T1000 (cell line): ENCODE measurements at regions not wholly inside any gene's neighbourhood (a gene's known extent, or its start where the extent isn't known, plus 50 kb on each side); places are given as distances from the start of the nearest gene placed in this dataset.
"Not testable (repeated sequence)": the region's sequence is repeated elsewhere in the genome, so short reads cannot be mapped to it uniquely, and the experiment has no call there.

ENCODE experiments used
- DNase-seq: peaks from one replicate; lab custom pipeline; 2025; ENCODE audit warnings: mixed read lengths; lab: John Stamatoyannopoulos, UW

DNA sequence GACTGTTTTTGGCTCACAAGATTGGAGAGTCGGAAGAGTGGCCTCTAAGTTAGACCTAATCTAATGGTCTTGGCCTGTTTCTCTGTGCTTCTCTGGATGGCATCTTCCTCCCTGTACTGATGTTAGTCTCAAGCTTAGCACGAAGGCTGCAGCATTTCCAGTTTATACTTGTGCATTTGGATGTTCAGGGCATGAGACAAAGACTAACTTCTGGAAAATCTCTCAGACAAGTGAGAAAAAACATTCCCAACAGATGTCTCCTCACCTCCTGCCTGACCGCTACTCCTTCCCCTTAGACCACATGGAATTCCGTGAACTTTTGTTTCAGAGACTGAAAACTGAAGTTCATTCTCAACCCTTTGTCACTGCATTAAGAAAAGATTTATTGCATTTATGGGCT, 410.8 kb upstream of the MCTP2 start:
- DNase-seq = no peak

DNA sequence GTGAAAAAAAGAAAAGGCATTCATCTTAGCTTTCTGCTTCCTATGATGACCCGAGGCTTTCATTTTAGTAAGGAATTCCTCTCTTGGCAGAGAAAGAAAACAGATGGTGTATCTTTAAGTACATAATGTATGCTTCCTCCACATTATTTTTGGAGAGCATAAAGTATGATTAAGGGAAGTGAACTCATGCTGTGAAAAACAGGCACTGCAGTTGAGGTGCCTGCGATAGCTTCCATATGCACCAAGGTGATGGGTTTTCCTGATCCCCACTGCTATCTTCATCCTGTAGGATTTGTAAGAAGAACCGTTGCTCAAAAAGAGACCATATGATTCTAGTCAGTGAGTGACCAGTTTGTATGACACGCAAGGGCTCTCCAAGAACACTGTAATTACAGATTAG, 411.5 kb upstream of the MCTP2 start:
- DNase-seq = no peak

DNA sequence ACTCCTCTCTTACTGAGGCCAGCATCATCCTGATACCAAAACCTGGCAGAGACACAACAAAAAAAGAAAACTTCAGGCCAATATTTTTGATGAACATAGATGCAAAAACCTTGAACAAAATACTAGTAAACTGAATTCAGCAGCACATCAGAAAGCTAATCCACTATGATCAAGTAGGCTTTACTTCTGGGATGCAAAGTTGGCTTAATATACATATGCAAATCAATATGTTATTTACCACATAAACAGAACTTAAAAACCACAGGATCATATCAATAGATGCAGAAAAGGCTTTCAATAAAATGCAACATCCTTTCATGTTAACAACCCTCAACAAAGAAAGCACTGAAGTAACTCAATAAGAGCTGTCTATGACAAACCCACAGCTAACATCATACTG, 414.5 kb upstream of the MCTP2 start:
- DNase-seq = no peak

DNA sequence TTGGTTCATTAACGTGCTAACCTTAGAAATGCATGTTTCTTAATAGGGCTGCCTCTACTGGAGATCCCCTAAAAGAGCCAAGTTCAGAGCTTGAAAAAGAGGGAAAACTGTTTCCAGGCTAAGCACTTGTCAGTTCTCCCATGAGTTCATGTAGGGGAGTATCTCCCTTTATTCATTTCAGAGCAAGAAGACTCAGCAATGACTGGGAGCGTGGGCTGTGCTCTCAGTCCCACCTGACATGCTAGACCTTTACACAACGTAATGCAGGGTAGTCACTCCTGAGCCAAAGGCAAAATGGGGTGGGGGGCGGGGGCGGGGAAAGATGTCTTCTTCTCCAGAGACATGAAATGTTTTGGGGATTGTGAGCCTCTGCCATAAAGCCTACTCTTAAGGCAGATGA, 420.1 kb upstream of the MCTP2 start:
- no peak for DNase-seq

DNA sequence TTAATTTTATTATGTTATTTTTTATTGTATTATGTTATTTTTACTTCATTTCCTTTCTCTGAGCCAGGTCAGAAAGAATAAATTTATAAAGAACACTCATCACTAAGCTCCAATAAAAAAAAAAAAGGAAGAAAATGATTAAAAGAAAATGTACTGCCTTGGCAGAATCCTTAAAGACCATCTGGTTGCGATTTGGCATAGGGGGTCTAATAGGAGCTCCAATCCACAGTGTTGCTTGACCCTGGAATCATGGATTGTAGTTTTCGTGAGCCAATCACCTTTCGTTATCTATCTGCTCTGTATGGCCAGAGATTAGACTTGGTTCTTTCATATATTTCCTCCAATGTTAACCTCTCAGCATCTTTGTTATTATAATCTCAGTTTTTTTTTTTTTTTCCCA, 421.8 kb upstream of the MCTP2 start:
- DNase-seq = no peak

DNA sequence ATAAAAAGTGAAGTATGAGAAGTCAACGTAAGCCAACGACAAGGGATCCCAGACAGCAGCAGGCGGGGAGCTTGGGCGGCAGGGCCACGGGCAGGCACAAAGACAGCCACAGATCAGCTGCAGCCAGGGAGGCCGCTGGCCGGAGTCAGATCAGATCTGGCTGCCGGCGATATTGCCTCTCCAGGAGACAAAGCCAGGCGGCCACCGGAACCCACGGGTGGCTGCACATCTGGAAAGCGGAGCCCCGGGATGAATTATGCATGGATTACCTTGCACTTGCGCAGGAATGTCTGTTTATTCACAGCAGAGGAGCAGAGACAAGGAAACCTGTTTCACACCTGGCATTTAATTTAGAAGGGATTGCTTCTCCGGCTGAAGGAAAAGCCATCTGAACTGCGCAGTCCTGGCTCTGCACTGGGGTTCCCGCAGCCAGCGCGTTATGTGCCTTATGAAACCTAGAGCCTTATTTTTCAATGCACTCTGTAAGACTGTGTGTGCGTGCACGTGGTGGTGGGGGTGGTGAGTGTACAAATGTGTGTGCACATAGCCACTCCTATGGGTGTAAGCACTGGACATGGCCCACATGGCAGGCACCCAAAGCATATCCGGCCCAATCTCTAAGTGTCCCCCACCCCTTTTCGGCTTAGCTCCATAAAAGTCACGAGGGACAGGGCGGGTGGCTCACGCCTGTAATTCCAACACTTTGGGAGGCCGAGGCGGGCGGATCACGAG, 427.8 kb upstream of the MCTP2 start:
- DNase-seq = no peak

DNA sequence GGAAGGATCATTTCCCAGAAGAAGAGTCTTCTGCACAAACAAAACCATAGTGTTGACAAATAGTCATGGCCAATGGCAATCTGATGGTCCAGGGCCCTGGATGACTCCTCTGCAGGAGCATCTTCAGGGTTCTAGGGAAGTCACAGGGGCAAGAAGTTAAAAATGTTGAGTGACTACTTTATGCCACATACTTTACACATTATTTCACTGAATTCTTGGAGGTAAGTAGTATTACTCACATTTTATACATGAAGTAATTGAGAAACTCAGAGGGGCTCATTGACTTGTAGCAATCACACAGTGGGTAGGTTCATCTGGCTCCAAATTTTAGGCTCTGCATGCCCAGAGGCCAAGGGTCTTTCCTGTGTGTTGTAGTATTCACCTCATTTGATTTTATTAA, 430.2 kb upstream of the MCTP2 start:
- DNase-seq = no peak

DNA sequence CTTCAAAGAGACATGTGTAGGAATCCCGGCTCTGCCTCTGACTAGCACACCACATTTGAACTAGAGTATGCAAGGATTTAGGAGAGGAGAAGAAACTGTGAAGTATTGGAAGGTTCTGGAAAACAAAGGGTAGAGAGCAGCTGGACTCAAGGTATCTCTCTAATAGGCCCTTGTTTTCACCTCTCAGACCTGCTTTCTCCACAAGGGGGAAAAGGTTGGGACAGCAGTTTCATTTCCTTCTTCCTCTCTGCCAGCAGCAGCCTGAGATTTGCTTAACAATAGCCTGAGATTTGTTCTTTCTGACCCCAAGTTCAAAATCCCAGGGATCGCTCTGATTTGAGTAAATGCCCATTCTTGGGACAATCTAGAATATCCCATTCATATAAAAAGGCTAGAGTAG, 430.6 kb upstream of the MCTP2 start:
- no peak for DNase-seq

DNA sequence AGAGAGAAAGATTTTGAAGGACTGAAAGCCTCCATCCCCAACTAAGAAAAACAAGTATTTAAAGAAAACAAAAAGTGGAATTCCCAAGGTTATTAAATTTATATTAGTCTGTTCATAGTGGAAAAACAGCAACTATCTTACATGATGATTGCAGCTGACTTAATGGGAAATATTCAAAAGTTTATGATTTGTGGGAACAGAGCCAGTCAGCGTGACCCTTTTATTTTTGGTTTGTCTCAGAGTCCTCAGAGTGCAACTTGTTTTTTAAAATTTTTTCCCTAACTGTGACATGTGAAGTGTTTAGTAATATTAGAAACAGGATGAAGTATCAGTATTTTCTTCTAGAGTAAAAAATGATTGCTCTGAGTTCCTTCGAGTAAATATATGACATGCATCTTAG, 441.9 kb upstream of the MCTP2 start:
- DNase-seq = no peak

DNA sequence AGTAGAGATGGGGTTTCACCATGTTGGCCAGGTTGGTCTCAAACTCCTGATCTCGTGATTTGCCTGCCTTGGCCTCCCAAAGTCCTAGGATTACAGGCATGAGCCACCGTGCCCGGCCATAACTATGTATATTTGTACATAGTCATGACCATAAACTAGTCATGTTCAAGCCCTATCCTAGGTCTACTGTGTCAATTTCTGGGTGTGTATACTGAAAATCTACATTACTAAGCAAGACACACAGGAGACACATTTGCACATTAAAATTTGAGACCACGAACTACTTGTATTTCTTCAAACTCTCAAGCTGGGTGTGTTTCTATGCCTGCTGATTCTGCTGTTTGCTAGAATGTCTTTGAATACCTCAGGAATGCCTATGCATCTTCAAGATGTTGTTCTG, 451.3 kb upstream of the MCTP2 start:
- DNase-seq = no peak

DNA sequence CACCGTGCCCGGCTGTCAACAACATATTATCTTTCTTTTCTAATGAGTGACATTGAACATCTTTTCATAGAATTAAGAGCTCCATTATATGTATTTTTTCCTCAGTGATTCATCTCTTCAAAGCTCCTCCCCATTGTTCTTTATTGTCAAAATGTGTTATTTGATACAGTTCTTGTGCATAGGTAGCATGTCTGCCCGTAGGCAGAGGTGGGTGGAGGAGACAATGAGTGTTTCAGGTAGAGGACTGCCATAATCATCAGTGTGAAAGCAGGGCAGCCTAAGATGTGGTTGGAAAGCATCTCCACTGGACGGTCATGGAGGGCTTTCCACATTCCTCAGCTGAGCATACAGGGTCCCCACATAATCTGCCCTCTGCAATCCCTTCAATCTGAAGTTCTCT, 452.0 kb upstream of the MCTP2 start:
- DNase-seq = no peak

DNA sequence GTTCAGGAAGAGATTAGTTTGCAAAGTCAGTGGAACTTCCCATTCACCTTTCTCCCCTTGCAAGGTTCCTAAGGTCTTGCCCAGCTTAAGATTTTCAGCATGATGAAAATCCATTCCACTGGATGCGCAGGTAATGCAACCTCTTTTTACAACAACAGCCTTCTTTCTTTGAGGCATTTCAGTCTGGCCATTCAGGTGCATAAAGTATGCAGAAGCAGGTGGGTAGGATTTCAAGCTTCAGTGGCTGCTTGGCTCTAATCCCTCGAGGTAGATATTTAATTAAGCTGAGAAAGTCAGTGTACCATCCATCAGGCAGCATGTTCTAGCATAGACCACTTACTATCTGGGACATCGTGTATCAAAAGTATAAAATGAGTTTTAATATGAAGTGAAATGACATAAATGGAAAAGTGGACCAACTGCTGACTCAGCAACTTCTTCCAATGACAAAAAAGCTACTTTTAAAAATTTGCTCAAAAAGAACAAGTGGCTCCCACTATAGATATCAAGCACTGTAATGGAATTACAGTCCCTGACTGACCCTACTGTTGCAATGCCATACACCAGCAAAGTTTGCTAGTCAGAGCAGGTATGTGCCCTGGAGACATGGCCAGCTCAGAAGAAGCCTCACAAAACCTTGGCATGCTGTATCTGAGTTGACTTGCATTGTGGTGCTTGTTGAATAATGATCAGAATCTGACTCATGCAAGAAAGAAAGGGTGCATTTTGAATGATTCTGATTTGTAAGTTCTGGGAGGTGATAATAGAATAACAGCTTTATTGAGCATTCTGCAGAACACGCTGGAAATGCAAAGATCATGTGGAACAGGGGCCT, 459.9 kb upstream of the MCTP2 start:
- no peak for DNase-seq

DNA sequence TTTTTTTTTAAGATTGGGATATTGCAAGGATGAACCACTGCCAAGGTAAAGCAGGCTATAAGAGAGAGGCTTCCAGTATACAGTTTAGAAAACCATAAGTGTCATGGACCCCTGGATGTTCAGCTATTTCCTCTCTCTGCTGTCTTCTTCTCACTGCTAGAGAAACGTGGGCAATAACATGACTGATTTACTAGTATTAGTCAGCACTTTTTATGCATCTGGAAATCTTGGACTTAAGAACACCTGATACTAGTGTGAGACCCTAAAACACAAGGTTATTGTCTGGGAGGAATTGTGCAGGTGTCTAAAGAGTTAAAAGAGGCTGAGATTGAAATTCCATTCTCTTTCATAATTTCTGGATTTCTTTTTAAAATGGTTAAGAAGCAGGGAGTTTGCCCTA, 460.6 kb upstream of the MCTP2 start:
- no peak for DNase-seq

DNA sequence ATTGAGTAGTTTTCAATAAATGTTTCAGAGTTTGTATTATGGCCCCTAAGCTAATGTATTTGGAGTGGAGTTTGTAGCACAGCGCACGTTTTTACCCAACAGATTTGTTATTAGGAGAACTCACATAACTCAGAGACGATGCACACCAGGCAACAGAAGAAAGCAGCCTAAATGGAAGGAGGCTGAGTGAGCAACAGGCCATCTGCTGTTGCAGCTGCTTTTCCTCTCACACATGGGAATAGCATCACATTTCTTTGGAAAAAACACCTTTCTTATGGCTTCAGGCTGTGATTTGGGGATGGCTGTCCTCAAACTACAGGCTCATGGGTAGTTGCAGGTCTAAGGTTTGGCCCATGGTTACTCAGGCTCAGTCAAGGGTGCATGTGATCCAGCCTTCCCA, 469.3 kb upstream of the MCTP2 start:
- no peak for DNase-seq

DNA sequence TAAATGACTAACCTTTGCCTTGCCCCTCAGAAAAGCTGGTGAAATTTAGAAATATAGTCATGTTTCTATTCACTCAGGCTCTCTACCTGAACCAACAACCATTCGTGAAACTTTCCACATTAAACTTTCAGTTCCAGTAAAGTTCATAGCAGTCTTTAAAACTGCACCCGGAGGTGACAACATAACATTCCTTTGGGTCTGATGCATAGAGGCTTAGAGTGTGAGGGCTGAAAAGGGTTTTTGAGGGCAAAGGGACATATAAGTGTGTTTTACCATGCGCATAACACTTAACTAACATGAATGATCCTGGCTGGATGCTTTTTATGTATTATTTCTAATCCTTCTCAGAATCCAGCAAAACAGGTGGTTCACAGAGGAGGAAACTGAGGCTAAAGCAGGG, 471.7 kb upstream of the MCTP2 start:
- no peak for DNase-seq

DNA sequence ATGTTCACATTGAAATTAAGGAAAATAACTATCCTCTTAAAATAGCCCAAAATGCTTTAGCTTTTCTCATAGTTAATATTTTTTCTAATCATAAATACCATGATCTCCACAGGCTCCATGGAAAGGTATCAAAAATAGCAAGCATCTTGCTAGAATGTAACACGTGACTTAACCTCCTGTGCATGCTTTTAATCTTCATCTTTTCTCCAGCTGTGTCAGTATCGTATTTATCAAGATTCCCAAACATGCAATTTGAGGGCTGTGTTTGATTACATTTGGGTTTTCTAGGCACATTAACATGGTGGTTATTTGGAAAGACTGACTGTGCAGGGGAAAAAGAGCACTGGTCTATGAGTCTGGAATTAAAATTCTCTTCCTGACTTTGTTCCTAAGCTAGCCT, 472.5 kb upstream of the MCTP2 start:
- DNase-seq = no peak

DNA sequence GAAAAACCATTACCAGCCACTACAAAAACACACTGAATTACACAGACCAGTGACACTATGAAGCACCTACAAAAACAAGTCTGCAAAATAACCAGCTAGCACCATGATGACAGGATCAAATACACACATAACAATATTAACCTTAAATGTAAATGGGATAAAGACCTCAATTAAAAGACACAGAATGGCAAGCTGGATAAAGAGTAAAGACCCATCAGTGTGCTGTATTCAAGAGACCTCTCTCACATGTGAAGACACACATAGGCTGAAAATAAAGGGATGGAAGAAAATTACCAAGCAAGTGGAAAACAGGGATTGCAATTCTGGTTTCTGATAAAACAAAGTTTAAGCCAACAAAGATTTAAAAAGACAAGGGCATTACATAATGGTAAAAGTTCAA, 482.7 kb upstream of the MCTP2 start:
- no peak for DNase-seq

DNA sequence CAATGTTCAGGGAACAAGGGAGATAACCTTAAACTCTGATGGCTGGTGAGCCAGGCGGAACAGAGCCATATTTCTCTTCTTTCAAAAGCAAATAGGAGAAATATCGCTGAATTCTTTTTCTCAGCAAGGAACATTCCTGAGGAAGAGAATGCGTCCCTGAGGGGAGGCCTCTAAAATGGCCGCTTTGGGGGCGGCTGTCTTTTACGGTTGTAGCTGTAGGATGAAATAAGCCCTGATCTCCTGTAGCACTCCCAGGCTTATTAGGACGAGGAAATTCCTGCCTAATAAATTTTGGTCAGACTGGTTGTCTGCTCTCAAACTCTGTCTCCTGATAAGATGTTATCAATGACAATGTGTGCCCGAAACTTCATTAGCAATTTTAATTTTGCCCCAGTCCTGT, 496.4 kb upstream of the MCTP2 start:
- not testable (repeated sequence) for DNase-seq

DNA sequence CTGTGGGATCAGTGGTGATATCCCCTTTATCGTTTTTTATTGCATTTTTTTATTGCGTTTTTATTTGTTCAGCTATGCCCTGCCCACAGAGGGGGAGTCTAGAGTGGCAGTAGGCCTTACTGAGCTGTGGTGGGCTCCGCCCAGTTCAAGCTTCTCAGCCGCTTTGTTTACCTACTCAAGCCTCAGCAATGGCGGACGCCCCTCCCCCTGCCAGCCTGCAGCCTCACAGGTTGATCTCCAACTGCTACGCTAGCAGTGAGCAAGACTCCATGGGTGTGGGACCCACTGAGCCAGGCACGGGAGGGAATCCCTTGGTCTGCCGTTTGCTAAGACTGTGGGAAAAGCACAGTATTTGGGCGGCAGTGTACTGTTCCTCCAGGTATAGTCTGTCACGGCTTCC, 500.6 kb upstream of the MCTP2 start:
- DNase-seq = no peak

DNA sequence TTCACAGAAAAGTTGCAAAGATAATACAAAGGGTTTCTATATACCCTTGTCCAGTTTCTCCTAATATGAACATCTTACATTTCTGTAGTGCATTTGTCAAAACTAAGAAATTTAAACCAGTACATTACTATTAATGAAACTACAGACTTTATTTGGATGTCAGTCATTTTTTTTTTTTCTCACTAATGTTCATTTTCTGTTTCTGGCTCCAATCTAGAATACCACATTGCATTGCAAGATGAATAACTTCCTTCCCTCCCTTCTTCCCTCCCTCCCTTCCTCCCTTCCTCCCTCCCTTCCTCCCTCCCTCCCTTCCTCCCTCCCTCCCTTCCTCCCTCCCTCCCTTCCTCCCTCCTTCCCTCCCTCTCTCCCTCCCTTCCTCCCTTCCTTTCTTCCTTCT, 509.2 kb upstream of the MCTP2 start:
- DNase-seq = no peak

DNA sequence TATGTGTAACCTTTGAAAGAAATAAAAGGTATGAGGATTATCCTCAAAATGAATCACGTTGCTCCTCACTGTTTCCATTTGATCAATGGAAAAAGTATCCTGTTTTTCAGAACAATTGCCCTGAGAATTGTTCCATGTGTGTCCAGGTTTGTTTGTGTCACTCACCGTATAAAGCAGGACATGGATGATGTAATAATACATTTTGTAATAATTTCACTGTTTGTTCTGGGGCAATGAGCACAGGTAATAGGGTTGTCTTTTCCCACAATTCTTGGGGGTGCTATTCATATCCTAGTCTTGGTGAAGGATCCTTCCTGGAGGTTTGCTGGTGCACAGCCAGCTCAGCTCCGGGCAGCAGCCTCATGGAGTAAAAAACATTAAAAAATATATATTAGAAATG, 510.8 kb upstream of the MCTP2 start:
- DNase-seq = no peak

DNA sequence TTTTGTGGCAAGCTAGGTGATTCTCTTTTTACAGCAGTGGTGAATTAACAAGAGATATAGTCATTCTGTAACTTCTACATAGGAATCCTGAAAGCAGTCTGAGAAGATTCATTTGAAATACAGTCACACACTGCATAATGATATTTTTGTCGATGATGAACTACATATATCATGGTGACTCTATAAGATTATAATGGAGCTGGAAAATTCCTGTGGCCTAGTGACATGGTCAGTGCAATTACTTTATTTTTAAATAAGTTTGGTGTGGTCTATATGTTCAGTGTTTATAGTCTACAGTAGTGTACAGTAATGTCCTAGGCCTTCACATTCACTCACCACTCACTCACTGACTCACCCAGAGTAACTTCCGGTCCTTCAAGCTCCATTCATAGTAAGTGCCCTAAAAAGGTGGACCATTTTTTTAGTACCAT, 511.4 kb upstream of the MCTP2 start:
- peak; percentile 1 for DNase-seq

DNA sequence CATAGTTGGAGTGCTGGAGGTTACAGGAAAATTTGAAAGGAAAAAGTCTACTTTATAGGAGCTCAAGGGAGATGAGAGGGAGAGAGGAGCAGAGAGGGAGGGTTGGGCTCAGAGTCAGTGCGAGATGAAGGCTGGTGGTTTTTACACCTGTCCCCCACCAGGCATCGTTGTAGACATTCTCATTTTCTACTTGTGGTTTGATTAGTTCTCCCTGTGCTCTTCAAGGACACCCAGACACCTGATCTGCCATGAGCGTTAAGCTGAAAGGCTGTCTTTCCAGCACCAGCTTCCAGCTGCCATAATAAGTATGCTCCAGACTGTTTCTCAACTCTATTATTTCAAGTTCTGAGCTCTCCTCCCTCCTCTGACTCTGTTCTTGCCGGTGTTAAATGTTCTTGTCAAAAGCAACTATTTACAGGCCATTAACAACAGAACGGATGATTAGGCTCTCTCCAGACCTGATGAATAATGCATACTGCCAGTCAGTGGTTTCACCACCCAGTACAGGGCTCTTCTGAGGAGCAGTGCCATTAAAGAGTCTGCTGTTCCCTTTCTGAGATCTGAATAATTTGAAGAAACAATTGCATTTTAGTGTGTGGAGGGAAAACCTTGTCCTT, 514.6 kb upstream of the MCTP2 start:
- no peak for DNase-seq
